ENCODE measurements at regions not wholly inside any gene's neighbourhood (a gene's known extent, or its start where the extent isn't known, plus 50 kb on each side); places are given as distances from the start of the nearest gene placed in this dataset.

GRCh38 chr20:11796026-11796425, 121.7 kb upstream of the BTBD3 start:
- ChIA-PET CTCF (no interaction called here), POLR2A (no interaction called here)
- Mint-ChIP-seq H3K9me3 (no peaks in the 10 kb centered on the region), H3K27me3 (ENCODE audit: low read depth) (peaks cover 11% of the 10 kb centered on the region), H3K36me3 (no peaks in the 10 kb centered on the region), H3K4me3 (no peak overlapping the region), H3K4me1 (peaks cover 26% of the 10 kb centered on the region), H3K27ac (no peak overlapping the region)
- DNase-seq (ENCODE audit: low spot score) (no peak), ATAC-seq (no peak)
- TF ChIP-seq ZNF396 (CRISPR knock-in tag; IDR thresholded peaks at IDR 0.05; ENCODE audit: borderline replicate concordance): no peak
- TF ChIP-seq CREM (CRISPR knock-in tag; IDR thresholded peaks at IDR 0.05): no peak
- no peak for TF ChIP-seq NFE2L1 (CRISPR knock-in tag; IDR thresholded peaks at IDR 0.05)
- no peak for TF ChIP-seq USF2 (CRISPR knock-in tag; IDR thresholded peaks at IDR 0.05)
- TF ChIP-seq USF1 (CRISPR knock-in tag; IDR thresholded peaks at IDR 0.05): no peak
- no peak for TF ChIP-seq RELA (CRISPR knock-in tag; IDR thresholded peaks at IDR 0.05; ENCODE audit: borderline replicate concordance)
- no peak for TF ChIP-seq TEAD4 (CRISPR knock-in tag; IDR thresholded peaks at IDR 0.05)

- ATAC-seq: no peak
- Mint-ChIP-seq H3K27ac (no peak overlapping the region), H3K4me3 (no peak overlapping the region), H3K27me3 (ENCODE audit: low read depth) (peaks cover 11% of the 10 kb centered on the region), H3K4me1 (peaks cover 18% of the 10 kb centered on the region), H3K36me3 (no peaks in the 10 kb centered on the region), H3K9me3 (no peaks in the 10 kb centered on the region)
- ChIA-PET POLR2A (no interaction called here), CTCF (no interaction called here)
- TF ChIP-seq ATF3 (CRISPR knock-in tag; conservative IDR thresholded peaks at IDR 0.05): no peak
- TF ChIP-seq CTCF (IDR thresholded peaks at IDR 0.05): no peak
- no peak for TF ChIP-seq ELF4 (CRISPR knock-in tag; IDR thresholded peaks at IDR 0.05; ENCODE audit: low read depth)
- no peak for DNase-seq (ENCODE audit: low spot score)
Observed at GRCh38 chr20:11797156-11797555, 120.5 kb upstream of the BTBD3 start.

- no peak overlapping the region for H3K27ac Mint-ChIP-seq
- peaks cover 11% of the 10 kb centered on the region for H3K27me3 Mint-ChIP-seq (ENCODE audit: low read depth)
- H3K4me3 Mint-ChIP-seq: no peak overlapping the region
- no peaks in the 10 kb centered on the region for H3K36me3 Mint-ChIP-seq
- no peak for TF ChIP-seq OVOL2 (CRISPR knock-in tag; IDR thresholded peaks at IDR 0.05; ENCODE audit: borderline replicate concordance)
- no peak for TF ChIP-seq NR2C2 (CRISPR knock-in tag; IDR thresholded peaks at IDR 0.05)
- no peak for TF ChIP-seq TP53 (CRISPR knock-in tag; IDR thresholded peaks at IDR 0.05)
- TF ChIP-seq PRDM15 (CRISPR knock-in tag; IDR thresholded peaks at IDR 0.05): no peak
- no peak for TF ChIP-seq ATF1 (CRISPR knock-in tag; IDR thresholded peaks at IDR 0.05)
- TF ChIP-seq CREM (CRISPR knock-in tag; IDR thresholded peaks at IDR 0.05): no peak
- TF ChIP-seq CBFB (CRISPR knock-in tag; IDR thresholded peaks at IDR 0.05; ENCODE audit: low read depth): no peak
- no peak for TF ChIP-seq SMAD4 (CRISPR knock-in tag; IDR thresholded peaks at IDR 0.05)
- TF ChIP-seq RORB (CRISPR knock-in tag; IDR thresholded peaks at IDR 0.05): no peak
- TF ChIP-seq KAT7 (CRISPR knock-in tag; IDR thresholded peaks at IDR 0.05; ENCODE audit: borderline replicate concordance): no peak
- TF ChIP-seq TCF7 (CRISPR knock-in tag; IDR thresholded peaks at IDR 0.05; ENCODE audit: low read depth): no peak
- H3K9me3 Mint-ChIP-seq: peaks cover 6% of the 10 kb centered on the region
- DNase-seq (ENCODE audit: low spot score) (no peak), ATAC-seq (peak; percentile 47)
- peaks cover 18% of the 10 kb centered on the region for H3K4me1 Mint-ChIP-seq
- CTCF ChIA-PET: interaction anchor here (1.0 kb wide), 1 partner anchor 113 kb away, joined by 3 read pairs; no protein-coding TSS in a partner anchor
- POLR2A ChIA-PET: no interaction called here
Observed at GRCh38 chr20:11799281-11799684, 118.4 kb upstream of the BTBD3 start.
